ENCODE measurements at regions not wholly inside any gene's neighbourhood (a gene's known extent, or its start where the extent isn't known, plus 50 kb on each side); places are given as distances from the start of the nearest gene placed in this dataset.

GRCh38 chr2:4561196-4561595, 857.8 kb downstream of the DCDC2C start:
- in situ Hi-C loops (cut with MboI; ENCODE audit: low sequenced_read_pairs, unreplicated experiment) = no loop called here
- no peak for DNase-seq (ENCODE audit: low spot score)

GRCh38 chr2:4576075-4576474, 872.7 kb downstream of the DCDC2C start:
- no peak for TF ChIP-seq CTCF (IDR thresholded peaks at IDR 0.05; ENCODE audit: borderline replicate concordance, control extremely low read depth, extremely low read depth, insufficient read depth, missing control alignments)
- DNase-seq (ENCODE audit: low spot score) = no peak
- in situ Hi-C loops (cut with MboI; ENCODE audit: low sequenced_read_pairs, unreplicated experiment) = no loop called here

More at GRCh38 chr2:4561196-4561595, 857.8 kb downstream of the DCDC2C start:
- TF ChIP-seq CTCF (IDR thresholded peaks at IDR 0.05; ENCODE audit: borderline replicate concordance, control extremely low read depth, extremely low read depth, insufficient read depth, missing control alignments) = no peak

- no peak for TF ChIP-seq CTCF (IDR thresholded peaks at IDR 0.05; ENCODE audit: borderline replicate concordance, control extremely low read depth, extremely low read depth, insufficient read depth, missing control alignments)
- DNase-seq (ENCODE audit: low spot score) = no peak
- in situ Hi-C loops (cut with MboI; ENCODE audit: low sequenced_read_pairs, unreplicated experiment) = no loop called here
These were observed 876.6 kb downstream of the DCDC2C start for GRCh38 chr2:4579977-4580376.

- in situ Hi-C loops (cut with MboI; ENCODE audit: low sequenced_read_pairs, unreplicated experiment) = no loop called here
- TF ChIP-seq CTCF (IDR thresholded peaks at IDR 0.05; ENCODE audit: borderline replicate concordance, control extremely low read depth, extremely low read depth, insufficient read depth, missing control alignments) = no peak
- no peak for DNase-seq (ENCODE audit: low spot score)
These were observed 881.8 kb downstream of the DCDC2C start for GRCh38 chr2:4585057-4585635.

- in situ Hi-C loops (cut with MboI; ENCODE audit: low sequenced_read_pairs, unreplicated experiment) = no loop called here
- no peak for DNase-seq (ENCODE audit: low spot score)
- no peak for TF ChIP-seq CTCF (IDR thresholded peaks at IDR 0.05; ENCODE audit: borderline replicate concordance, control extremely low read depth, extremely low read depth, insufficient read depth, missing control alignments)
These were observed 885.2 kb downstream of the DCDC2C start for GRCh38 chr2:4588606-4589005.

- TF ChIP-seq CTCF (IDR thresholded peaks at IDR 0.05; ENCODE audit: borderline replicate concordance, control extremely low read depth, extremely low read depth, insufficient read depth, missing control alignments) = no peak
- no peak for DNase-seq (ENCODE audit: low spot score)
- in situ Hi-C loops (cut with MboI; ENCODE audit: low sequenced_read_pairs, unreplicated experiment) = no loop called here
These were observed 887.9 kb downstream of the DCDC2C start for GRCh38 chr2:4591261-4591660.
